NT2/D1 (cell line): ENCODE measurements at regions not wholly inside any gene's neighbourhood (a gene's known extent, or its start where the extent isn't known, plus 50 kb on each side); places are given as distances from the start of the nearest gene placed in this dataset.

Source experiments
- DNase-seq: peaks from one replicate; pipeline ENCODE4 v3.0.0-alpha.2; 2011; ENCODE audit warnings: low read depth, low spot score
- H3K27me3 ChIP-seq: 2 replicates; pipeline ENCODE4 v1.6.0; 2011; ENCODE audit warnings: mild to moderate bottlenecking; ENCODE audit not compliant: insufficient read length, insufficient read depth
- H3K36me3 ChIP-seq: 2 replicates; pipeline ENCODE4 v1.6.1; 2011; ENCODE audit warnings: mild to moderate bottlenecking, low read length, mixed read lengths; ENCODE audit not compliant: insufficient read depth, insufficient read length
- H3K4me1 ChIP-seq: 2 replicates; pipeline ENCODE4 v1.5.1; 2011; ENCODE audit not compliant: insufficient read depth, insufficient read length
- H3K4me3 ChIP-seq: 2 replicates; pipeline ENCODE4 v1.5.1; 2011; ENCODE audit warnings: low read depth; ENCODE audit not compliant: insufficient read length
- H3K9ac ChIP-seq: 2 replicates; pipeline ENCODE4 v1.6.0; 2011; ENCODE audit warnings: low read depth; ENCODE audit not compliant: insufficient read length
- H3K9me3 ChIP-seq: 2 replicates; pipeline ENCODE4 v1.5.1; 2011; ENCODE audit warnings: mild to moderate bottlenecking, low read length; ENCODE audit not compliant: insufficient read depth
- SUZ12 ChIP-seq: IDR thresholded peaks from 2 replicates; pipeline ENCODE4 v1.6.1; 2011; ENCODE audit not compliant: insufficient read length, insufficient read depth; ENCODE audit errors: extremely low read depth
- YY1 ChIP-seq: IDR thresholded peaks from 2 replicates; pipeline ENCODE4 v1.6.1; 2011; ENCODE audit not compliant: insufficient read length, insufficient read depth
- ZNF274 ChIP-seq: IDR thresholded peaks from 2 replicates; pipeline ENCODE4 v1.6.1; 2011; ENCODE audit warnings: mild to moderate bottlenecking, low read depth, low read length

- TF ChIP-seq SUZ12 (no peak), YY1 (no peak), ZNF274 (no peak)
- no peaks in the 10 kb centered on the region for H3K9me3 ChIP-seq
- no peak overlapping the region for H3K4me3 ChIP-seq
- H3K4me1 ChIP-seq: no peaks in the 10 kb centered on the region
- H3K36me3 ChIP-seq: no peaks in the 10 kb centered on the region
- no peaks in the 10 kb centered on the region for H3K27me3 ChIP-seq
- no peak for DNase-seq
- H3K9ac ChIP-seq: no peak overlapping the region
These were observed 196.4 kb downstream of the VGLL3 start for GRCh38 chr3:86794361-86795065.

GRCh38 chr3:86793786-86794185, 197.2 kb downstream of the VGLL3 start:
- H3K4me3 ChIP-seq: no peak overlapping the region
- no peak for TF ChIP-seq ZNF274
- H3K4me1 ChIP-seq: no peaks in the 10 kb centered on the region
- peak; percentile 25 for DNase-seq
- no peaks in the 10 kb centered on the region for H3K36me3 ChIP-seq
- H3K9ac ChIP-seq: no peak overlapping the region
- no peaks in the 10 kb centered on the region for H3K27me3 ChIP-seq
- H3K9me3 ChIP-seq: no peaks in the 10 kb centered on the region

DNA sequence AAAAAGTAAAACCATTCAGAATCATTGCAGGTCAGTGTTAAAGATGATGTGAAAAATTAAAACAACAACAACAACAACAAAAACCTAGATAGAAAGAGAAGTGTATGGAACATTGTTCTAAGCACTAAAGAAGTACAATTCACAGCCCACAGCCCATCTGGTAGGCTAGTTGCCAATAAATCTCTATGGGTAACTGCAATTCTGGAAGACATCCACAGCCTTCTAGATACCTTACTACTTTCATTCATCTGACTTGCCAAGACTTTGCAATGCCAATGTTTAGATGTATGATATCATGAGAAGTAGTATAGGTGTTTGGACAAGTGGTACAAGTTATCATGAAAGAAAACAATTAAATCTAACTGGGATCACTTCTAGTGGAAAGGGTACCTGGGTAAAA, 198.6 kb downstream of the VGLL3 start:
- Histone ChIP-seq H3K27me3 (no peaks in the 10 kb centered on the region), H3K36me3 (no peaks in the 10 kb centered on the region), H3K4me3 (no peak overlapping the region), H3K4me1 (no peaks in the 10 kb centered on the region), H3K9me3 (no peaks in the 10 kb centered on the region), H3K9ac (no peak overlapping the region)
- no peak for DNase-seq
- TF ChIP-seq ZNF274 (no peak), YY1 (no peak), SUZ12 (no peak)

DNA sequence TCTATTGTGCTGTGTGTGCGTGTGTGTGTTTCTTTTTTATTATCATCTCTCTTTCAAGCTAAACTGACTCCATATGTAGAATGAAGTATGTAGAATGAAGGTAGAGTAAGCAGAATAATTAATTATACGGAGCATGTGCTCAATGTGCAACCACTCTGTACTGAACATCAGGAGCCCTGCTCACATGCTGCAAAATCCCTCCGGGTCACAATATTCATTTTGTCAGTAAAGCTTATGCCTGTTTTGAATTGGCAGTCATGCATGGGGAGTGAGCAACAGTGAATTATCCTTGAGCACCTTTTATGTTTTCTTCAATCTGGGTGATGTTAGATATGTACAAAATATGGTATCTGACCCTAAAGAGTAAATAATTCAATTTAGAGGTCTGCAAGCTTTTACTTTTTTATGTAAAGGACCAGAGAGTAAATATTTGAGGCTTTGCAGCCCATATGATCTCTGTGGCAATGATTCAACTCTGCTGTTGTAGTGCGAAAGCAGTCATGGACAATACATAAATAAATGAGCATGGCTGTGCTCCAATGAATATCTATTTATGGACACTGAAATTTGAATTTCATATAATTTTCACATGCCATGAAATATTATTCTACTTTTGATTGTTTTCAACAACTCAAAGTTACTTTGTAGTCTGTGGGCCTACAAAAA, 199.9 kb downstream of the VGLL3 start:
- Histone ChIP-seq H3K27me3 (no peaks in the 10 kb centered on the region), H3K4me3 (no peak overlapping the region), H3K36me3 (no peaks in the 10 kb centered on the region), H3K9ac (no peak overlapping the region), H3K9me3 (no peaks in the 10 kb centered on the region), H3K4me1 (no peaks in the 10 kb centered on the region)
- TF ChIP-seq ZNF274: no peak
- no peak for TF ChIP-seq SUZ12
- no peak for TF ChIP-seq YY1
- no peak for DNase-seq

GRCh38 chr3:86788371-86788770, 202.6 kb downstream of the VGLL3 start:
- Histone ChIP-seq H3K36me3 (no peaks in the 10 kb centered on the region), H3K4me3 (no peak overlapping the region), H3K27me3 (no peaks in the 10 kb centered on the region), H3K9me3 (no peaks in the 10 kb centered on the region), H3K9ac (no peak overlapping the region), H3K4me1 (no peaks in the 10 kb centered on the region)
- TF ChIP-seq ZNF274: no peak
- no peak for TF ChIP-seq YY1
- TF ChIP-seq SUZ12: no peak
- no peak for DNase-seq

DNA sequence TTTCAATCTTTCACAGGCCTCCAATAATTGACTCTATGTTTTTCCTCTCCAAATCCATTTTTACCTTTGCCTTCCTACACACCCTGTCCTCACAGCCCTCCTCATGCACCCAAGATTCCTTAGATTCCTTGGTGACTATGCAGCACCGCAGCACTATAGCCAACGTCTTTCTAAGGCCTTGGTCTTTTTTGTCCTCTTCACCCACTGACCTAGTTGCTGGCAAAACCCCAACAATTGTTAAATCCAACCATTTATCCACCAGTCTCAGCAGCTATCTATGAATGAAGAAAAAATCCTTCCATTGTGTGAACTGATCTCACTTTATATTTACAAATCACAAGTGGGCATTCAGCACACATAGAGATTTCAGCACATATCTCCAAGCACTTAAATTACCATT, 203.9 kb downstream of the VGLL3 start:
- Histone ChIP-seq H3K4me1 (no peaks in the 10 kb centered on the region), H3K9ac (no peak overlapping the region), H3K36me3 (no peaks in the 10 kb centered on the region), H3K4me3 (no peak overlapping the region), H3K9me3 (no peaks in the 10 kb centered on the region), H3K27me3 (no peaks in the 10 kb centered on the region)
- TF ChIP-seq YY1 (no peak), SUZ12 (no peak), ZNF274 (no peak)
- no peak for DNase-seq

- TF ChIP-seq ZNF274 (no peak), YY1 (no peak), SUZ12 (no peak)
These were observed 205.6 kb downstream of the VGLL3 start for GRCh38 chr3:86785386-86785785.

More at GRCh38 chr3:86785386-86785785, 205.6 kb downstream of the VGLL3 start:
- Histone ChIP-seq H3K4me1 (no peaks in the 10 kb centered on the region), H3K36me3 (no peaks in the 10 kb centered on the region), H3K4me3 (no peak overlapping the region), H3K27me3 (no peaks in the 10 kb centered on the region), H3K9ac (no peak overlapping the region), H3K9me3 (no peaks in the 10 kb centered on the region)
- DNase-seq: no peak
